ENCODE measurements at regions not wholly inside any gene's neighbourhood (a gene's known extent, or its start where the extent isn't known, plus 50 kb on each side); places are given as distances from the start of the nearest gene placed in this dataset.

- TF ChIP-seq CTCF (IDR thresholded peaks at IDR 0.05) (no peak), POLR2A (IDR thresholded peaks at IDR 0.05) (no peak)
These were observed 136.9 kb upstream of the ZBTB40 start for GRCh38 chr1:22314706-22315105.
